ENCODE measurements at regions not wholly inside any gene's neighbourhood (a gene's known extent, or its start where the extent isn't known, plus 50 kb on each side); places are given as distances from the start of the nearest gene placed in this dataset.
"Not testable (repeated sequence)": the region's sequence is repeated elsewhere in the genome, so short reads cannot be mapped to it uniquely, and the experiment has no call there.

GRCh38 chr16:70014915-70015314 lies 63.8 kb downstream of the CLEC18A start:
- not testable (repeated sequence) for DNase-seq; H3K4me3 ChIP-seq (ENCODE audit: low read depth in 1 of 2, low read length in 2 of 2); H3K4me2 ChIP-seq (ENCODE audit: insufficient read depth, low read length); H3K27me3 ChIP-seq (ENCODE audit: insufficient read depth, low read length, poor library complexity); H3K36me3 ChIP-seq (ENCODE audit: insufficient read depth, low read length); H3K79me2 ChIP-seq (ENCODE audit: insufficient read depth, low read length); H3K27ac ChIP-seq (ENCODE audit: low read length); H3K9ac ChIP-seq (ENCODE audit: low read depth, low read length); H3K4me1 ChIP-seq (ENCODE audit: insufficient read depth, low read length); H4K20me1 ChIP-seq (ENCODE audit: insufficient read depth, low read length); H3K9me3 ChIP-seq (ENCODE audit: insufficient read depth, low read length, severe bottlenecking); H2AFZ ChIP-seq (ENCODE audit: low read depth, low read length); ATAC-seq (ENCODE audit: insufficient read depth, low read depth)

DNA sequence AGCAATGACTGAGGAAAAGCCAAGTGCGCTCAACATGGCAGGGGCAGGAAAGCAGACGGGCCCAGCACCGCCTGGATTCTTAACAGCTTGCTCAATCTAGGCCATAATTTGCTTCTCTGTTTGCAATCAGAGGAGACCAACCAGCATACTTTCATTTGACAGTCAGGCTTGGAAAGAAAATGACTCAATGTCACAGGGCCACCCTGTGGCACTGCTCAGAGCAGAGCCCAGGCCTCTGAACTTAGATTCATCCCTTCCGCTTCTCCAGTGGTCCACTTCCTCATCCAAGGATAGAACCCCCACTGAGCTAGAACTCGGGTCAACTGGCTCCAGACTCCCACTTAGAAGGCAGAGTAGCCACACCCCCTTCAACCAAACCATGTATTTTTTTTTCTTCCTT lies 65.6 kb downstream of the CLEC18A start:
- not testable (repeated sequence) for H3K4me1 ChIP-seq (ENCODE audit: insufficient read depth, low read length); DNase-seq

DNA sequence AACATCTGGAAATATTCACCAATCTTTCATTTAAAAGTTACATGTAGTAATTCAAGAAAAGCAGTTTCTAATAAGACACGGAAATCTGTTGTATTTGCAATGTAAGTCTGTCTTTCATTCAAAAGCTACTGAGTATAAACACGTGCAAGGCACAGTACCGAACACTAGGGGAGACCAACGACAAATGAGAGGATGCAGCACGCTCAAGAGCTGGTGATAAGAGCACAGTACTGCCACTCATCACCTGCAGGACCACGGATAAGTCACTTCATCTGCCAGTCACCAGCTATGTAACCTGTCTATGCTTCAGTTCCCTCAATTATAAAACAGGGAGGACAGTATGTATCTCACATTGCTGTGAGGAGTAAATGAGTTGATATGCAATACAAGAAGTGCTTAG lies 67.1 kb downstream of the CLEC18A start:
- Histone ChIP-seq H3K27me3 (ENCODE audit: insufficient read depth, low read length, poor library complexity) (no peaks in the 10 kb centered on the region), H3K9me3 (ENCODE audit: insufficient read depth, low read length, severe bottlenecking) (no peaks in the 10 kb centered on the region), H3K27ac (ENCODE audit: low read length) (no peak overlapping the region), H3K9ac (ENCODE audit: low read depth, low read length) (no peak overlapping the region), H3K4me2 (ENCODE audit: insufficient read depth, low read length) (no peak overlapping the region), H3K4me1 (ENCODE audit: insufficient read depth, low read length) (no peaks in the 10 kb centered on the region), H4K20me1 (ENCODE audit: insufficient read depth, low read length) (no peaks in the 10 kb centered on the region), H3K36me3 (ENCODE audit: insufficient read depth, low read length) (peaks cover 11% of the 10 kb centered on the region), H3K79me2 (ENCODE audit: insufficient read depth, low read length) (no peaks in the 10 kb centered on the region), H3K4me3 (ENCODE audit: low read depth in 1 of 2, low read length in 2 of 2) (no peak overlapping the region), H2AFZ (ENCODE audit: low read depth, low read length) (no peak overlapping the region)
- ATAC-seq (ENCODE audit: insufficient read depth, low read depth) (peak; percentile 86), DNase-seq (peak; percentile 36)
- TF ChIP-seq CTCF (IDR thresholded peaks at IDR 0.05; ENCODE audit: borderline replicate concordance, extremely low read depth, low read length, poor library complexity, severe bottlenecking) (peak; percentile 39), EZH2 (IDR thresholded peaks at IDR 0.05; ENCODE audit: borderline replicate concordance, low read depth, low read length, severe bottlenecking) (no peak)

More for the DNA sequence above, 65.6 kb downstream of the CLEC18A start:
- H2AFZ ChIP-seq (ENCODE audit: low read depth, low read length); H3K4me2 ChIP-seq (ENCODE audit: insufficient read depth, low read length); H3K4me3 ChIP-seq (ENCODE audit: low read depth in 1 of 2, low read length in 2 of 2); H3K27me3 ChIP-seq (ENCODE audit: insufficient read depth, low read length, poor library complexity); H4K20me1 ChIP-seq (ENCODE audit: insufficient read depth, low read length); H3K27ac ChIP-seq (ENCODE audit: low read length); H3K9ac ChIP-seq (ENCODE audit: low read depth, low read length); ATAC-seq (ENCODE audit: insufficient read depth, low read depth); H3K9me3 ChIP-seq (ENCODE audit: insufficient read depth, low read length, severe bottlenecking); H3K79me2 ChIP-seq (ENCODE audit: insufficient read depth, low read length): not testable (repeated sequence)
- H3K36me3 ChIP-seq (ENCODE audit: insufficient read depth, low read length) = peaks cover 11% of the 10 kb centered on the region

DNA sequence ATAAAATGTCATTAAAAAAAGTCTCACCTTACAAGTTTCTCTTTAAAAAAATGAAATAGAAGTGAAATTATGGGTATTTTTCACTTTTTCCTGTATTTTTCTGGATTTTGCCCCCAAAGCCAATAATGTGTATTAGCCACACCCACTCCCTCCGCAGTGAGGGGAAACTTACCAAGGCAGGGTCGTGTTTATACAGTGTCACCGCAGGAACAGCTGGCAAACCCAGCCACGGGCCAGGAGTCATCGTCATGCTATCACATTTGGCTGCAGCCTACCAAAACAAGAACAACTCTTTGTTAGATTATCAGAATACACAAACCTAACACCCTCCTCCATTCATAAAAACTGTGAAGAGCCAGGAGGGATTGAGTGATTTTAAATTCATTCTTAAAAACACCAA lies 72.1 kb downstream of the CLEC18A start:
- H3K9ac ChIP-seq (ENCODE audit: low read depth, low read length); H3K4me3 ChIP-seq (ENCODE audit: low read depth in 1 of 2, low read length in 2 of 2); H3K27me3 ChIP-seq (ENCODE audit: insufficient read depth, low read length, poor library complexity); ATAC-seq (ENCODE audit: insufficient read depth, low read depth); H4K20me1 ChIP-seq (ENCODE audit: insufficient read depth, low read length); H3K79me2 ChIP-seq (ENCODE audit: insufficient read depth, low read length); H2AFZ ChIP-seq (ENCODE audit: low read depth, low read length); H3K4me2 ChIP-seq (ENCODE audit: insufficient read depth, low read length); H3K9me3 ChIP-seq (ENCODE audit: insufficient read depth, low read length, severe bottlenecking); H3K27ac ChIP-seq (ENCODE audit: low read length); DNase-seq: not testable (repeated sequence)
- Histone ChIP-seq H3K36me3 (ENCODE audit: insufficient read depth, low read length) (peaks cover 11% of the 10 kb centered on the region; the same call in 1 of the 2 replicates), H3K4me1 (ENCODE audit: insufficient read depth, low read length) (peaks cover 12% of the 10 kb centered on the region)

GRCh38 chr16:70023956-70024355 lies 72.8 kb downstream of the CLEC18A start:
- H3K27ac ChIP-seq (ENCODE audit: low read length); H2AFZ ChIP-seq (ENCODE audit: low read depth, low read length); H3K4me2 ChIP-seq (ENCODE audit: insufficient read depth, low read length); H3K27me3 ChIP-seq (ENCODE audit: insufficient read depth, low read length, poor library complexity); H3K9me3 ChIP-seq (ENCODE audit: insufficient read depth, low read length, severe bottlenecking); H3K9ac ChIP-seq (ENCODE audit: low read depth, low read length); DNase-seq; H3K79me2 ChIP-seq (ENCODE audit: insufficient read depth, low read length); ATAC-seq (ENCODE audit: insufficient read depth, low read depth); H4K20me1 ChIP-seq (ENCODE audit: insufficient read depth, low read length); H3K4me3 ChIP-seq (ENCODE audit: low read depth in 1 of 2, low read length in 2 of 2): not testable (repeated sequence)
- Histone ChIP-seq H3K4me1 (ENCODE audit: insufficient read depth, low read length) (peaks cover 12% of the 10 kb centered on the region), H3K36me3 (ENCODE audit: insufficient read depth, low read length) (peaks cover 11% of the 10 kb centered on the region; the same call in 1 of the 2 replicates)

DNA sequence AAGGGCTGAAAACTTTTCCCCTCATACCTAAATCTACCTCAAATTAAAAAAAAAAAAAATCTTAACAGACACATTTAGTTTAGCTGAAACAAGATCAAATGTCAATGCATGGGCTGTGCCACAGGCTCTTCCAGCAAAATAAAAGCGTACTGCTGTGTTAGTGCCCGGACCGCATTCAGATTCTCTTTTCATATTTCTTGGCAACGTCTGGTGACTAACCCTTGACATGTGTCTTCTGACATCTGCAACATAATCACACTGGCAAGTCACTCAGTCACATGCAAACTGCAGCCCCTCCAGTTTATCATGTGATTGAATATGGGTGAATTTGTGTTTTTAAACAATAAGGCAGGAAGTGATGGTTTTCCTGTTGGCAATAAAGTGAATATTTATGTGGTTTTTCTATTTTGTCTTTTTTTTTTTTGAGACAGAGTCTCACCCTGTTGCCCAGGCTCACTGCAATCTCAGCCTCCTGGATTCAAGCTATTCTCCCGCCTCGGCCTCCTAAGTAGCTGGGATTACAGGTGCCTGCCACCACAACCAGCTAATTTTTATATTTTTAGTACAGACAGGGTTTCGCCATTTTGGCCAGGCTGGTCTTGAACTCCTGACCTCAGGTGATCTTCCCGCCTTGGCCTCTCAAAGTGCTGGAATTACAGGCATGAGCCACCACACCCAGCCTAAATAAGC lies 75.2 kb downstream of the CLEC18A start:
- peak overlapping the region; percentile 60; the same call in 1 of the 2 replicates for H3K27ac ChIP-seq (ENCODE audit: low read length)
- H3K79me2 ChIP-seq (ENCODE audit: insufficient read depth, low read length); H3K36me3 ChIP-seq (ENCODE audit: insufficient read depth, low read length); H3K9ac ChIP-seq (ENCODE audit: low read depth, low read length); H3K9me3 ChIP-seq (ENCODE audit: insufficient read depth, low read length, severe bottlenecking); H3K4me3 ChIP-seq (ENCODE audit: low read depth in 1 of 2, low read length in 2 of 2); H2AFZ ChIP-seq (ENCODE audit: low read depth, low read length); H3K27me3 ChIP-seq (ENCODE audit: insufficient read depth, low read length, poor library complexity); H3K4me2 ChIP-seq (ENCODE audit: insufficient read depth, low read length); H4K20me1 ChIP-seq (ENCODE audit: insufficient read depth, low read length): not testable (repeated sequence)
- DNase-seq (peak; percentile 37), ATAC-seq (ENCODE audit: insufficient read depth, low read depth) (peak; percentile 97)
- peaks cover 12% of the 10 kb centered on the region for H3K4me1 ChIP-seq (ENCODE audit: insufficient read depth, low read length)

GRCh38 chr16:70032906-70033305 lies 81.2 kb upstream of the PDPR start:
- not testable (repeated sequence) for H4K20me1 ChIP-seq (ENCODE audit: insufficient read depth, low read length); H3K4me1 ChIP-seq (ENCODE audit: insufficient read depth, low read length); H3K9ac ChIP-seq (ENCODE audit: low read depth, low read length); ATAC-seq (ENCODE audit: insufficient read depth, low read depth); H3K4me3 ChIP-seq (ENCODE audit: low read depth in 1 of 2, low read length in 2 of 2); H3K9me3 ChIP-seq (ENCODE audit: insufficient read depth, low read length, severe bottlenecking); H3K36me3 ChIP-seq (ENCODE audit: insufficient read depth, low read length); DNase-seq; H3K27ac ChIP-seq (ENCODE audit: low read length); H3K27me3 ChIP-seq (ENCODE audit: insufficient read depth, low read length, poor library complexity); H2AFZ ChIP-seq (ENCODE audit: low read depth, low read length); H3K79me2 ChIP-seq (ENCODE audit: insufficient read depth, low read length); H3K4me2 ChIP-seq (ENCODE audit: insufficient read depth, low read length)

All from DND-41 (cell line).